Right lung (tissue), 2 donors: ENCODE measurements at regions not wholly inside any gene's neighbourhood (a gene's known extent, or its start where the extent isn't known, plus 50 kb on each side); places are given as distances from the start of the nearest gene placed in this dataset.
A peak's percentile ranks its signal among the peaks of the same experiment; 100 is the strongest.

ENCODE experiments used
- DNase-seq, 2 donors: peaks; one replicate each; pipeline ENCODE4 v3.0.0-alpha.2; 2013

DNA sequence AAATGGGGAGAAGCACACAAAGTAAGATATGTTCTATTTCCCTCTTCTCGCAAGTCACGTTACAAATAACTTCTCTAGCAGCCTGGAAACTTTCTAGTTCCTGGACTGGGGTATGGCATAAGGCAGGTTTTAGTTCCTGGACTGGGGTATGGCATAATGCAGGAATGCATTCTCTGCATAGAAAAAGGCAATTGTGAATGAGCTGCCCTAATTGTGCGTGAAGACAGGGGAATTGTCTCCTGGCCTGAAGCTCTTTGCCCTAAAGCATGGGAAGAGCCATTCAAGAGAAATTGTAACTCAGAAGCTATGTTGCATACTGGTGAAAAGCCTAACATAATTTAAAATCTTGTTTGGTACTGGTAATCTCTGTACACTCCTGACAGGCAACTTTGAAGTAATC is 54.3 kb upstream of the CBLB start:
- DNase-seq = no peak

DNA sequence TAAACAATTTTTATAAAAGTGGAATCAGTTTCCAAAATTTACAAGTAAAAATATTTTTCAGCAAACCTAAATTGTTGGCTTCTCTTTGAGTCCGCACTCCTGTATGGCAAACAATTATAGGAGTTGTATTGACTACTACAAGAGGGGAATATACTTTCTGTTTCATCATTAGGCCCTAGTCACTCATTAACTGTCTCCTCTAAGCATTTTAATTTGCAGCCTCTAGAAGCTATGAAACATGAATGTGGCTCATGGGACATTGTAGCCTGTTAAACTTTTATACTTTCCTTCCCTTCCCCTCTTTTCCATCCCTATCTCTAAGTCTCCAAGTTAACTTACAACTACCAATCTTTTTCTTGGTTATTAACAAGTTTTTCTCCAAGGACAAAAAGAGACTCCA is 58.9 kb upstream of the CBLB start:
- DNase-seq = no peak

GRCh38 chr3:105930733-105931132 is 61.9 kb upstream of the CBLB start:
- peak in 1 of 2 donors; percentile 23 for DNase-seq

DNA sequence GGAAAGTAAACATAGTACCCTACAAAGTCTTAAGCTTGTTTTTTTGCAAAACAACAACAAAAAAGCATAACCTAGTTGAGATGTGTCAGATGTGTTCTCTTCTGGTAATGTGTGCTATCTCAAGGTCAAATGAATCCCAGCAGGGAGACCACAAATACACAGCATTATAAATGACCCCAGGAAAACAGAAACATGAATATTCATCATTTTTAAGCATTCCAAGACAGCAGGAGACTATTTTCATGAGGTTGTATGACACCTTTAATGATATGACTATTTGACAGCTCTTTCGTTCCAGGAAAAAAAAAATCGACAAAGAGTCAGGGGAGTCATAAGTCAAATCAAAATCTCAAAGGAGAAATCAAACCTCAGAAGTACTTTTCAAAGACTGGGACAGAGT is 62.7 kb upstream of the CBLB start:
- no peak for DNase-seq

GRCh38 chr3:105933871-105934270 is 65.1 kb upstream of the CBLB start:
- DNase-seq = peak; percentile 55 to 56

DNA sequence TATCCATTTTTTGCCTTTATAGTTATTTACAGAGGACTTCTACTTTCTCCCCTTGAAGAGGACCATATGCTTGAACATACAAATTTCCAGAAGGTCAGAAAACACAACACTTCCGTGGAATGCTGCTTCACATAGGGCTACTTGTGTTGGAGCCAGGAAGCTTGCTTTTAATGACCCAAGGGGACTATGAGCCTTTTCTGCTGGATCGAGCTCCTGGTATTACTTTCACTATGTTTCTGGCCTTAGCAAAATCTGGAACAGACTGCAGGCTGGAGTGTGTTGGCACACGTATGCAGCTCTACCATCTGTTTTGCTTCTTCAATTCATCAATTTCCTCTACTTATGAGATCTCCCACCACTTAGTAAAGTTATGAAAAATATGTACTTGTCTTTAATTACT is 69.3 kb upstream of the CBLB start:
- DNase-seq = peak; percentile 86

- no peak for DNase-seq
Observed at GRCh38 chr3:105938806-105939205, 70.0 kb upstream of the CBLB start.

- DNase-seq = no peak
Observed at GRCh38 chr3:105944276-105944675, 75.5 kb upstream of the CBLB start.

DNA sequence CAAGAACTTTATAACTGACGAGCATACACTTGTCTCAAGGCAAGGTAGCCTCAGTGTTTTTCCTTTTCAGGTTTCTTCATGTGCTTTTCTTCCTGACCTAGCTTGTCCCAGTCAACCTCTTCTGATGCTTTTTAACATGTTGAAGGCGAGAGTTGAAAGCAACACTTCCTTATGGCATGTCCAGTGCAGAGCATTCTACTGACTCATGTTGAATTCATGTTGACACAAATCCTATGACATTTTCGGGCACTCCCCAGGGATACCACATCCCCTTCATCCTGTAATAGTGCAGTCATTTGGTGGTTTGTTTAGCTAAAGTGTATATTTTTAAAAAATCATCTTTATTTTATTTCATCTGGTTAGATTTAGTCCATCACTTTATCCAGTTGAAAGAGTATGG is 75.9 kb upstream of the CBLB start:
- no peak for DNase-seq

DNA sequence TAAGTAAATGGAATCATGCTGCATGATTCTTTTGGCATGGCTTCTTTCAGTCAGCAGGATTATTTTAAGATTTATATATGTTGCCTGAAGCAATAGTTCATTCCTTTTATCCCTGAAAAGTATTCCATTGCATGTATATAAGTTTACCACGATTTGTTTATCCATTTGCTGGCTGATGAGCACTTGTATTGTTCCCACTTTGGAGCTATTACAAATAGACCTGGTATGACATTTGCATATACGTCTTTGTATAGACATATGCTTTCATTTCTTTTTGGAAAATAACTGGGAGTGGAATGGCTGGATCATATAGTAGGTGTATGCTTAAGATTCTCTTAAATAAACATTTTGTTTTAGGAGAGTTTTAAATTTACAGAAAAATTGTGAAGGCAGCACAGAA is 79.3 kb upstream of the CBLB start:
- DNase-seq = no peak

DNA sequence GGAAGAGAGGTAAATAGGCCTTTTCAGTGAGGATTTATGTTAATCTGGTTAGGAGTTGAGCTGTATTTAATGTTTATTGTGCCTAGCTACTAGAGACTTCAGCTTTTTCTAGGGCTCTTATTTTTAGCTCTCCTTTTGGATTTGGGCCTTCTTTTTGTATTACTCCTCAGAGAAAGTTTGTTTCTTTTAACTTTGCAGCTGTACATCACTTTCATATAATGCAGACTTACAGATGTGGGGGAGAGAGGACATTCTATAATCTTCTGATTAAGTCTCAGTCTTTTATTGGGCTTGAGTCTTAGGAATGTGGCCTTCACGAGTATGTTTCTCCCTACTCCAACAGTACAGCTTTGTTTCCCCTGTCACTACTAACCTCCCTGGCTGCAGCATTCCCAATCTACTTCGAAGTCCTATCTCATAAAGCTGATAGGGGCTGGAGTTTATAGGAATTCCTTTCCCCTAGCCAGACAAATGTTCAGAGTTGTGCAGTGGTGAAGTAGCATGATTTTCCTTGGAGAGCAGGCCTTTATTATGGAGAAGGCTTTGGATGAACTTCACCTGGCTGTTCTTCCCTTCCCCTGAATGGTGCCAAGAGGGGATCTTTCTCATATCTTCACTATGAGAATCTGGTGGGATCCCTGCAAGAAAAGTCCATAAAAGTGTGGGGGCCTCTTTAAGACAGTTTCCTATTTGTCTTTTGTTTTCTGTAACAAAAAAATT is 82.2 kb upstream of the CBLB start:
- no peak for DNase-seq

- no peak for DNase-seq
Observed at GRCh38 chr3:105953831-105954230, 85.0 kb upstream of the CBLB start.

DNA sequence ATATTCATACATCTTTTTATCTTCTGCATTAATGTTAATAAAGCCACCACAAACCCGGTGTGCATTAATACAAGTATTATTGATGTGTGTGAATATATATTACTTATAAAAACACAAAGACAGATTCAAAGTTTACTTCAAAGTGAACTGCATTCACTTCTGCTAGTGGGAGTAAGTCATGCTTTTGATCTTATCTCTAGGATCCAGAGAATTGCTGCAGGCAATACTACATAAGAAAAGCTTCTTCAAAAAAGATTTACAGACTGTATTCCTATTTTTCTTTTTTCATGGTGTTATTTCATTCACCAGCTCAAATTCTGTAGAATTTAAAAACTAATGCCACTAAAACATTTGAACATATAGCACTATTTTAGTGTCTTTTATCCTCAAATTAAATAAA is 87.5 kb upstream of the CBLB start:
- no peak for DNase-seq

- DNase-seq = no peak
Observed at GRCh38 chr3:105957722-105958121, 88.9 kb upstream of the CBLB start.

DNA sequence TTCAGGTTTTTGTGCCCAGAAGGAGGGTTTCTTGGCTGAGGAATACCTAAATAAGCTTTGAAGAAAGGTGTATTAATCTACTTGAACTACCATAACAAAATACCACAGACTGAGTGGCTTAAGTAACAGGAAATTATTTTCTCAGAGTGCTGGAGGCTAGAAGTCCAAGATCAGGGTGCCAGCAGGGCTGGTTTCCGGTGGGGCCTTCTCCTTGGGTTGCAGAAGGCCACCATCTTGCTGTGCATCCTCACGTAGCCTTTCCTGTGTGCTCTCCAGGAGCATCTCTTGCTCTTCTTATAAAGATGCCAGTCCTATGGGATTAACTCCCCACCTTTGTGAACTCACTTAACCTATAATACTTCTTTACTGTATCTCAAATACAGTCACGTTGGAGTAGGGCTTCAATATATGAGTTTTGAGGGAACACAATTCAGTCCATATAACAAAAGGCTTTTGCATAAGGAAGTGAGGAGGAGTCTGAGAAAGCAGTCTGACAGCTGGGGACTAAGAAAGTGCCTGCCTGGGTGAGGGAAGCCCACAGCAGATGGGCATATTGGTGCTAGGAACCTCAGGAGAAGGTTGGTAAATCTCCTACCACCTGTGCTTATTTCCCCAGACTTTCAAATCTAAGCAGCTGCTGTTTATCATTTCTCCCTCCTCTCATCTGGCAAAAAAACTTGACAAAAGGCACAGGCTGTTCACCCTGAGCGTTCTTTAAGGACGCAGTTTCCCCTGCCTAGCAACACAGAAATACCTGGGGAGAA is 89.6 kb upstream of the CBLB start:
- no peak for DNase-seq

GRCh38 chr3:105959851-105960250 is 91.0 kb upstream of the CBLB start:
- DNase-seq = no peak

DNA sequence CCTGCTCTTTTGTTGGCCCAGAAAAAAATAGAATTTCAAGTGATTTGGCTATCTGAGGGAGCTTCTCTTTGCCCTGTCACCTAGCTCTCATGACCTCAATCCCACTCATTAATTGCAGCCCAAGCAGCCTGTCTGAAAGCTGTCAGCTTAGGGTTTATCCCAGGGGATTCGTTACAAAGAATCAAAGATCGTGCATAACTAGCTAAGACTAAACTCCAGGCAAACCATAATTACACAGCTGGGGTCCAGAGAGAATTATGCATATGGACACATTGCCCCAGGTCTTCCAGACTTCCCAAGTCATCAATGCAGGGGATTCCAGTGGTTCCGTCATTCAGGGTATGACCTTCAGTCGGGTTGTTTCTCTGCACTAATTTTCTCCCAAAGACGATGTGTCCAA is 91.6 kb upstream of the CBLB start:
- DNase-seq = no peak

DNA sequence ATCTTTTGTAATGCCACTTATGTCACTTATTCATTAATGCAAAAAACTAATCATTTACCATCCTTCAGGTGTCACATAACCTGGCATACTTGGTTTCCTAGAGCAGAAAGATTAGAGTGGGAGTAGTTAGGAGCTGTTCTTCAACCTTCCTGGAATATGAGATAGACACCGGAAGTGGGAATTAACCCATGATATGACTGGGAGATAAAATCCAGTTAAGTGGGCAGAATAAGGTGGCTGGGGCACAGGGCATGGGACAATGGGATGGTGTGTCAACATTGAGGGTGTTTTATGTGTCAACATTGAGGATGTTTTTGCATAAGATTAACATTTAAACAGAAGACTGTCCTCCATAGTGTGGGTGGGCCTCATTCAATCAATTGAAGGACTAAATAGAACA is 94.3 kb upstream of the CBLB start:
- no peak for DNase-seq

GRCh38 chr3:105965384-105965783 is 96.6 kb upstream of the CBLB start:
- DNase-seq = peak in 1 of 2 donors; percentile 31

DNA sequence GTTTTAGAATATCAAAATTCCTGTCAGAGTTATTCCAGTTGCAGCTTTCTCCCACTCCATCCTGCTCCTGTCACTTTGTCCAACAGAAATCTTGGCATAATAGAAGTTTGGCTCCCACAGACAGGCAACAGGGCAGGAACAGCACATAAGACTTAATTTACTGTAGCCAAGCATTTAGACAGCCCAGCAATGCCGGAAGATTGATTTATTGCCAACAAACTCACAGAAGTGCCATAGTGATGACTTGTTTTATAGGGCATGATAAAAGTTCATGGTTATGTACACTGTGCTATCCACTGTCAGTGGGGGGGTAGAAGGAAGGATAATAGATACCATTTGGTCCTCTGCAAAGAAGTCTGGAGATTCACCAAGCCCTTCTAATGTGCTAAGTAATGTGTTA is 98.3 kb upstream of the CBLB start:
- DNase-seq = no peak

- peak; percentile 32 to 69 for DNase-seq
Observed at GRCh38 chr3:105970283-105970682, 101.5 kb upstream of the CBLB start.

DNA sequence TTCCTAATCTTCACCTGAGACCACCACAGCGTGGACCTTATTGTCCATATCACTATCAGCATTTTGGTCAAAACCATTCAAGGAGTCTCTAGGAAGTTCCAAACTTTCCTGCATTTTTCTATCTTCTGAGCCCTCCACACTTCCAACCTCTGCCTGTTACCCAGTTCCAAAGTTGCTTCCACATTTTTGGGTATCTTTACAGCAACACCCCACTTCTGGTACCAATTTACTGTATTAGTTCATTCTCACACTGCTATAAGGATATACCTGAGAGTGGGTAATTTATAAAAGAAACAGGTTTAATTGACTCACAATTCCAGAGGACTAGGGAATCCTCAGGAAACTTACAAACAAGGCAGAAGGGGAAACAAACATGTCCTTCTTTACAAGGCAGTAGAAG is 103.3 kb upstream of the CBLB start:
- no peak for DNase-seq

DNA sequence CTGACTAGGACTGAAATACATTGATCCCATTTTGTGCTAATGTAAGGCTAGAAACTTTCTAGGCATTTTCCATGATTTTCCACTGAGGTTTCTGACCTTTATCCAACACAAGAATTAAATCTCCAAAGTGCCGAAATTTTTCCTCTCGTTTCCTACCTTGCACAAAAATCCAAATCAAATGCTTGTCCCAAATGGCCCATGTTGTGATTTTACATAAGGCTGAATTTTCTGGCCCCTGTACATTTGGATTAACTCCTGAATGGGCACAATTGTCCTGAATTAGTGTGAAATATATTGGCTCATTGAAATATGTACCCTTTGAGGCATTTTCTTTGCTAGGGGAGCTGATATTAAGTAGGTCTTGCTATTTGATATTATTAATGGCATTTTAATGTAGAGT is 105.6 kb upstream of the CBLB start:
- no peak for DNase-seq

- peak in 1 of 2 donors; percentile 20 for DNase-seq
Observed at GRCh38 chr3:105976196-105976595, 107.4 kb upstream of the CBLB start.
